Type B pancreatic cell (in vitro differentiated cells): ENCODE measurements at regions not wholly inside any gene's neighbourhood (a gene's known extent, or its start where the extent isn't known, plus 50 kb on each side); places are given as distances from the start of the nearest gene placed in this dataset.
"Not testable (repeated sequence)": the region's sequence is repeated elsewhere in the genome, so short reads cannot be mapped to it uniquely, and the experiment has no call there.

Source experiments
- DNase-seq: peaks from one replicate; pipeline ENCODE4 v3.0.0; 2021; ENCODE audit warnings: mixed read lengths; ENCODE audit not compliant: unreplicated experiment; ENCODE audit errors: extremely low spot score
- H3K27ac Mint-ChIP-seq: 2 replicates; pipeline ENCODE4 v1.8.0; 2021; ENCODE audit warnings: mild to moderate bottlenecking, mixed read lengths
- H3K27me3 Mint-ChIP-seq: 2 replicates; pipeline ENCODE4 v1.8.0; 2021; ENCODE audit warnings: mixed read lengths
- H3K36me3 Mint-ChIP-seq: 2 replicates; pipeline ENCODE4 v1.8.0; 2021; ENCODE audit warnings: mixed read lengths
- H3K4me1 Mint-ChIP-seq: one replicate; pipeline ENCODE4 v1.8.0; 2021; ENCODE audit warnings: mixed read lengths; ENCODE audit not compliant: unreplicated experiment
- H3K4me3 Mint-ChIP-seq: 2 replicates; pipeline ENCODE4 v1.8.0; 2021; ENCODE audit warnings: mild to moderate bottlenecking, mixed read lengths
- H3K9me3 Mint-ChIP-seq: 2 replicates; pipeline ENCODE4 v1.8.0; 2021; ENCODE audit warnings: mixed read lengths
- TF ChIP-seq, protein P1 (sequence below): fragments of 200-600 bp; sonication (generic); conservative IDR thresholded peaks from 2 replicates; pipeline ENCODE4 v1.5.0; 2021; ENCODE audit warnings: antibody characterized with exemption, mild to moderate bottlenecking

GRCh38 chr2:87502948-87503347, 244.9 kb upstream of the PLGLB2 start:
- not testable (repeated sequence) for H3K27ac Mint-ChIP-seq, H3K36me3 Mint-ChIP-seq, H3K9me3 Mint-ChIP-seq, DNase-seq, H3K27me3 Mint-ChIP-seq, H3K4me1 Mint-ChIP-seq, H3K4me3 Mint-ChIP-seq
- TF ChIP-seq, protein P1, sequence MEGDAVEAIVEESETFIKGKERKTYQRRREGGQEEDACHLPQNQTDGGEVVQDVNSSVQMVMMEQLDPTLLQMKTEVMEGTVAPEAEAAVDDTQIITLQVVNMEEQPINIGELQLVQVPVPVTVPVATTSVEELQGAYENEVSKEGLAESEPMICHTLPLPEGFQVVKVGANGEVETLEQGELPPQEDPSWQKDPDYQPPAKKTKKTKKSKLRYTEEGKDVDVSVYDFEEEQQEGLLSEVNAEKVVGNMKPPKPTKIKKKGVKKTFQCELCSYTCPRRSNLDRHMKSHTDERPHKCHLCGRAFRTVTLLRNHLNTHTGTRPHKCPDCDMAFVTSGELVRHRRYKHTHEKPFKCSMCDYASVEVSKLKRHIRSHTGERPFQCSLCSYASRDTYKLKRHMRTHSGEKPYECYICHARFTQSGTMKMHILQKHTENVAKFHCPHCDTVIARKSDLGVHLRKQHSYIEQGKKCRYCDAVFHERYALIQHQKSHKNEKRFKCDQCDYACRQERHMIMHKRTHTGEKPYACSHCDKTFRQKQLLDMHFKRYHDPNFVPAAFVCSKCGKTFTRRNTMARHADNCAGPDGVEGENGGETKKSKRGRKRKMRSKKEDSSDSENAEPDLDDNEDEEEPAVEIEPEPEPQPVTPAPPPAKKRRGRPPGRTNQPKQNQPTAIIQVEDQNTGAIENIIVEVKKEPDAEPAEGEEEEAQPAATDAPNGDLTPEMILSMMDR, result peak; percentile 49

GRCh38 chr2:87505239-87505638, 242.6 kb upstream of the PLGLB2 start:
- not testable (repeated sequence) for H3K27me3 Mint-ChIP-seq, H3K4me1 Mint-ChIP-seq, H3K27ac Mint-ChIP-seq

DNA sequence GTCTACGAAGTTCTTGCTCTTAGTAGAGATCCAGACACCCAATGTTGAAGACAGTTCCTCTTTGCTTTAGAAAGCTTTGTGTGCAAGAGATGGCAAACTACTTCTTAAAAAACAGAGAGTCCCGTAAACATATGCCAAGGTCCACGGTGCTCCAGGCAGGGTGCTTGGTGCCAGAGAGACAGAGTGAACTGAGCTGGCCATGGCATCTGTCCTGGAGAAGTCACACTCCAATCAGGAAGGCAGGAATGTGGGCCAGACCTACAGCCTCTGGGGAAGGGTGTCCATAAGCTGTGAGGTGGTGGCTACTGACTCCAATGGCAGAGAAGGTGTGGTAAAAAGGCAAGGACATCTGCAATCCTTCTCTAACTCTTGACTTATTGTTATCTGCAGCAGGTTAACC, 242.0 kb upstream of the PLGLB2 start:
- not testable (repeated sequence) for DNase-seq, H3K4me1 Mint-ChIP-seq, H3K27me3 Mint-ChIP-seq, H3K4me3 Mint-ChIP-seq, H3K27ac Mint-ChIP-seq, H3K9me3 Mint-ChIP-seq, H3K36me3 Mint-ChIP-seq

More at GRCh38 chr2:87505239-87505638, 242.6 kb upstream of the PLGLB2 start:
- H3K9me3 Mint-ChIP-seq, H3K36me3 Mint-ChIP-seq, H3K4me3 Mint-ChIP-seq, DNase-seq: not testable (repeated sequence)

DNA sequence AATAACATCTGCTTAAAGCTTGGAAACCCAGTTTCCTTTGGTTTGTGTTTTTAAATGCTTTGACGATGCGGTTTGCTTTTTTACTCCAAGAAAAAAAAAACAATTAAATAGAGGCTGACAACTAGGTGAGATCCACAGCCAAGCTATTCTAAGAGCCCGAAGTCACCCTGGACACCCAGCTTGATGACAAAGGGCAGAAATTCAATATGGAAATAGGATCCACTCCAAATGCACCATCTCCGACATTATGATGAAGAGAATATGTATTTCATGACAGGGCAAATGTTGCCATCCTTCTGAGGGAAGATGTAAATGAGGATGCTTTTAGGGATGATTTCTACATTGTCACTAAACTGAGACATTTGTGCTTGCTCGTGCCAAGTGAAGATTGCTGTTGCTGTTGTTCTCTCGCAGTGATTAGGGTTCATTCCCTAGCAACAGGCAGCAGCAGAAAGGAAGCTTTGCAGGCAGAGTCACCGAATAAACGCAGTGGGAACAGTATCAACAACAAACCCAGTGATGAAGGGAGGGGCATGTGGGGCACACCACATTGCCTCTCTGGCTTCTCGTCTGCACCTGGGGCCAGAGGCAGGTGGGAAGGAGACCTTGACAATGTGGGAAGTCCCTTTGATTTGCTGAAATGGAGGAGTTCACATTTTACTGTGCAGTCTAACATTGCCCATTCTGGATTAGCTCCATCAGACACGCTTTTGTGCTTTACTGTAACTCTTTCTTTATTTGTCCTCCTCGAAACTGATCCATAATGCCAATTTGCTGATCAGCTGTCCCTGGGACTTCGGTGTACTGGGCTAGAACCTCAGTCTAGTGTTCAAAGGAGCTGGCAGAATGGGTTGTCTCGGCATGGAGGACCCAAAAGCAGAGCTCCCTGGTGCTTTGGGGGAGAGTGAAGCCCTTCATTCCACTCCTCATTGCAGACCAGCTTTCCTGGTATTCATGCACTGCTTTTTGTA, 240.2 kb upstream of the PLGLB2 start:
- not testable (repeated sequence) for H3K9me3 Mint-ChIP-seq, H3K27me3 Mint-ChIP-seq, H3K36me3 Mint-ChIP-seq, H3K27ac Mint-ChIP-seq, H3K4me3 Mint-ChIP-seq, H3K4me1 Mint-ChIP-seq, DNase-seq

- H3K9me3 Mint-ChIP-seq, H3K27ac Mint-ChIP-seq, H3K4me1 Mint-ChIP-seq, H3K36me3 Mint-ChIP-seq, DNase-seq, H3K27me3 Mint-ChIP-seq, H3K4me3 Mint-ChIP-seq: not testable (repeated sequence)
Measured at GRCh38 chr2:87511195-87511778, 236.6 kb upstream of the PLGLB2 start.

DNA sequence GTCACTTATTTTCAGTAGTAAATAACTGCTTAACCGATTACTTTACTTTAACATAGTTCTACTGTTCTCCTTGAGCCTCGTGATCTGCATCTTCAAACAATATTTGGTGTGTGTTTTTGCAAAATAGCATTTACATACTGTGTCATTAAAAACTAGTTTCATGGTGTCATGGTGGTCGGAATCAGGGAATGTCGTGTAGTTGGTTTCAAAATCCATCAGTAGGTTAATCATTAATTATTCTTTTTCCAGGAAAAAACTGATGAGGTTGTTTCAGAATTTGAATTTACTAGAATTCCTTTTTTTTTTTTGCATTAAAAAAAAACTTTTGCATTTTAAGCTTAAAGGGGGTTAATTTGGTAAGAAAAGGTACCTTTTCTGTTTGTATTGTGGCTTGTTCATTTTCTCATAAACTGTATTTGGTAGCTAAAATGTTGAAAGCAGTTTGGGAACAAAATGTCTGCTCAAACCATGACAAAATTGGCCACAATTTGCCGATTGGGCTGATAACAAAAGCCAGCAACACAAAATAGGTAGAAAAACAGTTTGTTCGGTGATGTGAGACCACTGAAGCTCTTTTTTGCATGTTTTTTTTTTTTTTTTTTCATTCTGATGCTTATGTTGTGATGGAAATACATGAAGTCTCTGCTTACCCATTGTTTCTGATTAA, 234.9 kb upstream of the PLGLB2 start:
- H3K27ac Mint-ChIP-seq, H3K4me3 Mint-ChIP-seq, DNase-seq, H3K4me1 Mint-ChIP-seq, H3K27me3 Mint-ChIP-seq, H3K9me3 Mint-ChIP-seq, H3K36me3 Mint-ChIP-seq: not testable (repeated sequence)

DNA sequence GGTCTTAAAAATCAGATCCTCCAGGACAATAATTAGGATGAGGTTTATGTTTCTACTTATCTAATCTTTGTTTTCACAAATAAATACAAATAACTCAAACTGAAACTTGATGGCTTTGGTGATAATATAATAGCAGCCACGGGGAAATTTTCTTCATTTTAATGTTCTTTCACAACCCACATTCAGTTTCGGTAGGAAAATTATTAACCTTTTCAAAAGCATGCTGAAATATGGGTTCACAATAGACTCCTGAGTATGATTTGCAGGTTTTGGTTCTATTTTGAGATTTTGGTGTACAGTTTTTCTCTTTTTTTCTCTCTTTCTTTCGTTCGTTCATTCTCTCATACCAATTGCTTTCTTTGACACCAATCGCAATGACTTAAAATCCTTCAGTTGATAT, 233.9 kb upstream of the PLGLB2 start:
- H3K4me3 Mint-ChIP-seq, H3K4me1 Mint-ChIP-seq, H3K27ac Mint-ChIP-seq, H3K36me3 Mint-ChIP-seq, DNase-seq, H3K27me3 Mint-ChIP-seq, H3K9me3 Mint-ChIP-seq: not testable (repeated sequence)

DNA sequence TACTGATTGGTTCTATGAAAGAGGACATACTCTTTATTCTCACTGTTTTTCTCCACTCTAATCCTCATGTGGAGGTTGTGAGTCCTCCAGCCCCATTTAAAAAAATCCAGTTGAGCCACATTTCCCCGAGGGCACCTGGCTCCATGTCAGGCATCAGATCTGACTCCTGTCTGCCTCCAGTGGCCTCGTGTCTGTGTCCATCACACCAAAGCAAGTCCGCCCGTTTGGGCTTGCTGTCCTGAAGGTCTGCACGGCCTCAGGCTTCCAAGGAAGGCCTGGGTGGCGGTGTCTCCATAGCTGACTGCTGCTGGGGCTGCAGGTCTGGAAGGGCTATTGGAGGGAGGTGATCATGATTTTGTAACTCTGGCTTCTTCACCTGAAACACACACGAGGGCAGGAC, 233.4 kb upstream of the PLGLB2 start:
- not testable (repeated sequence) for H3K4me1 Mint-ChIP-seq, H3K27me3 Mint-ChIP-seq

DNA sequence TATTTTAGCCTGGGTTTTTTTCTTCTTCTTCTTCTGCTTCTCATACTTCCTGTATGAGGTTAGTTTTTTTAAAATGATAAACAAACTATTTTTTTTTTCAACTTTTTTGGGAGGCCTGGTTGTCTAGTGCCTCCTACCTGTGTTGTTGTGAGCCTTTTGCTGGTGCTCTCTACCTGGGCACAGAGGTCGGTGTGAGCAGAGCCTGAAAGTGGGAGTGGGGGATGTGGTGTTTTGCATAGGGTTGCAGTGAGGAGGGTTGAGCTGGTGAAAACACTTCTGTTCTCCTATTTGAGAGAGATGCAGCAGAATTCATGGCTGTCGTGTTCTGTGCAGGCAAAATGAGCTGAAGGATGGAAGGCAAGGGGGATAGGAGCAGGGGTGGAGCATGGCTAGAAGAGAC, 232.7 kb upstream of the PLGLB2 start:
- not testable (repeated sequence) for H3K36me3 Mint-ChIP-seq, H3K4me1 Mint-ChIP-seq, DNase-seq, H3K9me3 Mint-ChIP-seq, H3K4me3 Mint-ChIP-seq, H3K27me3 Mint-ChIP-seq, H3K27ac Mint-ChIP-seq

More for the DNA sequence above, 233.4 kb upstream of the PLGLB2 start:
- H3K4me3 Mint-ChIP-seq, H3K27ac Mint-ChIP-seq, DNase-seq, H3K9me3 Mint-ChIP-seq, H3K36me3 Mint-ChIP-seq: not testable (repeated sequence)

DNA sequence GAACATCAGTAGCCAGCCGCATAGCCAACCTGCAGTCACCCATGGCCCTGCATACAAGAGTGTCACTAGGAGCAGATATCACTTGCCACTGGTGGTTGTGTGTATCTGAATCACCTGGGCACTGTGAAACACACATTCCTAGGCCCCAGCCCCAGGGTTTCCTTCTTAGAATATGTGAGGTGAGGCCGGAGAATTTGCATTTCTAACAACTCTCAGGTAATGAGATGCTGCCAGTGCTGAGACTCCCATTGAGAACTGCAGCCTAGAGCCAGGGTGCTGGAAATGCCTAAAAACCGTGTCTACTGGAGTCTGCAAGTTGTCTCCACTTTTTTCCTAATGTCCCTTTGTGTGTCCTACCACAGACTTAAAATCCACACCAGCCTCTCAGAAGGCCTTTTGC, 232.0 kb upstream of the PLGLB2 start:
- not testable (repeated sequence) for H3K27me3 Mint-ChIP-seq, H3K4me1 Mint-ChIP-seq, H3K27ac Mint-ChIP-seq, H3K4me3 Mint-ChIP-seq, DNase-seq, H3K36me3 Mint-ChIP-seq, H3K9me3 Mint-ChIP-seq

- H3K27ac Mint-ChIP-seq, H3K9me3 Mint-ChIP-seq, H3K4me1 Mint-ChIP-seq, H3K36me3 Mint-ChIP-seq, H3K4me3 Mint-ChIP-seq, H3K27me3 Mint-ChIP-seq, DNase-seq: not testable (repeated sequence)
Measured at GRCh38 chr2:87516369-87516967, 231.4 kb upstream of the PLGLB2 start.

GRCh38 chr2:87517438-87517837, 230.4 kb upstream of the PLGLB2 start:
- not testable (repeated sequence) for H3K9me3 Mint-ChIP-seq, H3K4me3 Mint-ChIP-seq, H3K27ac Mint-ChIP-seq, H3K27me3 Mint-ChIP-seq, H3K4me1 Mint-ChIP-seq, H3K36me3 Mint-ChIP-seq, DNase-seq
